HUES6 (cell line): ENCODE measurements at regions not wholly inside any gene's neighbourhood (a gene's known extent, or its start where the extent isn't known, plus 50 kb on each side); places are given as distances from the start of the nearest gene placed in this dataset.
"Not testable (repeated sequence)": the region's sequence is repeated elsewhere in the genome, so short reads cannot be mapped to it uniquely, and the experiment has no call there.

Experiments used
- H3K27ac ChIP-seq: 2 replicates; pipeline ENCODE4 v1.7.0; 2013; ENCODE audit warnings: low read depth, mild to moderate bottlenecking, low read length, inconsistent platforms
- H3K27me3 ChIP-seq: 2 replicates; pipeline ENCODE4 v1.6.1; 2013; ENCODE audit warnings: low read length; ENCODE audit not compliant: control insufficient read depth, insufficient read depth
- H3K36me3 ChIP-seq: 2 replicates; pipeline ENCODE4 v1.6.1; 2013; ENCODE audit warnings: low read length; ENCODE audit not compliant: control insufficient read depth, insufficient read depth
- H3K4me1 ChIP-seq: 2 replicates; pipeline ENCODE4 v1.6.1; 2013; ENCODE audit warnings: low read length; ENCODE audit not compliant: control insufficient read depth, insufficient read depth
- H3K4me3 ChIP-seq: 2 replicates; pipeline ENCODE4 v1.5.1; 2013; ENCODE audit warnings: low read depth, low read length
- H3K9ac ChIP-seq: one replicate; pipeline ENCODE4 v1.6.1; 2013; ENCODE audit warnings: mild to moderate bottlenecking, low read length
- H3K9me3 ChIP-seq: 2 replicates; pipeline ENCODE4 v1.6.1; 2013; ENCODE audit warnings: low read depth, low read length; ENCODE audit not compliant: control insufficient read depth, insufficient read depth

DNA sequence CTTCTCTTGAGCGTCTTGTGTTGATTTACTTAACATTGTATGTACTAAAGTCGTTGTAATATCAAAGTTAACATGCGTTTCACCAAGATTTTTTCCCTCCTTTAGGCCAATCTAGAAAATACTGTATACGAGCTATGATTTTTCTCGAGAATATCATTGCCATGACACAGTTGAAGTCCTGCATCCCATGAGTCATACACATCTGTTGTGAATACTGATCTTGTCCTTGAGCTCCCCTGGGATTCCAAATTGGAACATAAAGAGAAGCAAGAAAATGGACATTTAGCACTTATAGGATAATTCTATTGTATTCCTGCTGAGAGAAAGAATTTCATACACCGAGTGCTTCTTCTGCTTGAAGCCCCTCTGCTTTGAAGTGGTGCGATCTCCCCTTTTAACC is 109.6 kb downstream of the SLC35B3 start:
- no peaks in the 10 kb centered on the region for H3K27me3 ChIP-seq
- no peak overlapping the region for H3K27ac ChIP-seq
- H3K4me1 ChIP-seq, result 0 out of 2 replicates have a peak, but pooled peaks cover 5% of the 10 kb centered on the region
- no peak overlapping the region for H3K9ac ChIP-seq
- H3K36me3 ChIP-seq, result no peaks in the 10 kb centered on the region
- H3K4me3 ChIP-seq, result no peak overlapping the region
- no peaks in the 10 kb centered on the region for H3K9me3 ChIP-seq

DNA sequence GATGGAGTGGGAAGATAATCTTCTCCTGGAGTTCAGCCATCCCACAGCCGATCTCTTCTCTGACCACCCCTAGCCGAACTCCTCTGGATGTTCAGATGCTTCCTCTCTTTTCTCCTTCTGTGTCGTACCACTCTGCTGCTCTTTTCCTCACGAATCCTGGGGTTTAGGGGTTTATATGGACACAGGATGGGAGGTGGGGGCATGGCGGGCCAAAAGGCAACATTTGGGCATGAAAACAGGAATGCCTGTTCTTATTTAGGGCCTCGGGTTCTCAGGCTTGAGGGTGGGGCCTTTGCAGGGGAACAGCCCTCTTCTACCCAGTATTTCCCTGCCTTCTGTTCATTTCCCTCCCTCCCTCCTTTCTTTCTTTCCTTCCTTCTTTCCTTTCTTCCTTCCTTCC is 112.7 kb downstream of the SLC35B3 start:
- Histone ChIP-seq H3K27ac (no peak overlapping the region), H3K36me3 (no peaks in the 10 kb centered on the region), H3K9me3 (no peaks in the 10 kb centered on the region), H3K4me3 (no peak overlapping the region), H3K4me1 (no peaks in the 10 kb centered on the region), H3K9ac (no peak overlapping the region), H3K27me3 (no peaks in the 10 kb centered on the region)

DNA sequence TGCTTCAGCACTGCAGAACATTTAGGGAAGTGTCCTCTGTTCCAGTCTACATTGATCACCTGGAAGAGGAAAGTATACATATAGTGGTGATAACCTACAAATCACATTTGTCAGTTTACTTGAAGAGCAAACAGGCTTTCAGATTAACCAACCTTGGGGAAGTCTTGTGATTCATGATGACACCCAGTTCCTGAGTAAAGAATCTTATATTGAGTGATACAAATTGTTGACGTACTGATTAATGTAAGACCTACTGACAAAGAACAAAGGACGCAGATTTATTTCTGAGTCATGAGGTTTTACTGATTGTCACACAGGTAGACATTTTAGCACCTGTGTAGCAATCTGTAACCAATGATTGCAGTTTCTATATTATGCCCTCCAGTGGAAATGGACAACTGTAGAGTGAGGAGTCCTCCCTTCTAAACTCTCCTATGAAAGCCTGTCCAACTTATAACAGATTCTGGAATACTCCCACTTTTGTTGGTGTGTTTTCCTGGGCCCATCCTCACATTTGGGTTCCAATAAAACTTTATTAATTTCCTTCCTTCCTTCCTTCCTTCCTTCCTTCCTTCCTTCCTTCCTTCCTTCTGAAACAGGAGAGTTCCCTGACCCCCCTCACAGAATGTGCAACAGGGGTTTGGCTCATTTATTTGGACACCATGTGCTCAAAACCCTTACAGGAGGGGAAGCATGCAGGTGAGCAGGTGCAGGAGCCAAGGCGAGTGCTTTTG is 113.5 kb downstream of the SLC35B3 start:
- H3K4me3 ChIP-seq, result no peak overlapping the region
- no peaks in the 10 kb centered on the region for H3K9me3 ChIP-seq
- no peaks in the 10 kb centered on the region for H3K36me3 ChIP-seq
- H3K27me3 ChIP-seq, result no peaks in the 10 kb centered on the region
- no peak overlapping the region for H3K27ac ChIP-seq
- no peaks in the 10 kb centered on the region for H3K4me1 ChIP-seq
- H3K9ac ChIP-seq, result no peak overlapping the region

DNA sequence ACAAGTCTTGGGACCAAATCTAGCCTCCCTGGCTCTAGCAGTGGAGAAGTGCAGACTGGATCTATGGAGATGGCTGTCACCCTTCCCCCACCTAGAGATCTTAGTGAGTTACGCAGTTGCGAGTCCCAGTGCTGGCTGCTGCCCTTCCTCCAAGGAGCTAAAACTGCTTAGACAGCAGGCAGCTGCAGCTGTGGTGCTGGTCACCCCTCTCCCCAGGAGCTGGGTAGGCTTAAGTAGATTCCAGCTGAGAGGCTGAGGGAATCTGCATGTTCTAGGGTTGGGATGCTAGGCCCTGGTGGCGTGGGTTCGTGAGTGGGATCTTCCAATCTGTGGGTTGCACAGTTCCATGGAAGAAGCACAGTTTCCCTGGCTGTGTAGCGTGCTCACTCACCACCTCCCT is 120.2 kb downstream of the SLC35B3 start:
- H3K9ac ChIP-seq, result no peak overlapping the region
- no peaks in the 10 kb centered on the region for H3K36me3 ChIP-seq
- no peaks in the 10 kb centered on the region for H3K9me3 ChIP-seq
- no peak overlapping the region for H3K4me3 ChIP-seq
- no peak overlapping the region for H3K27ac ChIP-seq
- H3K27me3 ChIP-seq, result no peaks in the 10 kb centered on the region
- peaks cover 8% of the 10 kb centered on the region for H3K4me1 ChIP-seq

GRCh38 chr6:8301502-8301901 is 133.8 kb downstream of the SLC35B3 start:
- H3K4me1 ChIP-seq, result no peaks in the 10 kb centered on the region
- no peak overlapping the region for H3K4me3 ChIP-seq
- H3K9ac ChIP-seq, result no peak overlapping the region
- no peaks in the 10 kb centered on the region for H3K27me3 ChIP-seq
- no peaks in the 10 kb centered on the region for H3K36me3 ChIP-seq
- H3K9me3 ChIP-seq, result no peaks in the 10 kb centered on the region
- H3K27ac ChIP-seq, result no peak overlapping the region

DNA sequence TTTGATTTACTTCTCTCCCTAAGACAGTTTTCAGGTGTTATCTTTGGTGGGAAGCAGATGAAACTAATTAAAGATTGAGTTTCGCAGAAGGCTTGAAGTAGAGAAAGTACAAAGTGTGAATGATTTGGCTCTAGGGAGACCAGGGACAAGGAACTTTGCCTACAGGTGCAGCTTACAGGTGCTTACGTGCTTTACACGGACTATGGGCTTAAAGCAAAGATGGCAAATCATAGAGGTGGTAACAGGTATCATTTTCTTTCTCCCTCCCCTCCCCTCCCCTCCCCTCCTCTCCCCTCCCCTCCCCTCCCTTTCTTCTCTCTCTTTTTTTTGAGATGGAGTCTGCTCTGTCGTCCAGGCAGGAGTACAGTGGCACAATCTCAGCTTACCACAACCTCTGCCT is 136.3 kb downstream of the SLC35B3 start:
- Histone ChIP-seq H3K9ac (no peak overlapping the region), H3K27me3 (no peaks in the 10 kb centered on the region), H3K4me3 (no peak overlapping the region), H3K9me3 (no peaks in the 10 kb centered on the region), H3K36me3 (no peaks in the 10 kb centered on the region), H3K4me1 (no peaks in the 10 kb centered on the region), H3K27ac (no peak overlapping the region)

DNA sequence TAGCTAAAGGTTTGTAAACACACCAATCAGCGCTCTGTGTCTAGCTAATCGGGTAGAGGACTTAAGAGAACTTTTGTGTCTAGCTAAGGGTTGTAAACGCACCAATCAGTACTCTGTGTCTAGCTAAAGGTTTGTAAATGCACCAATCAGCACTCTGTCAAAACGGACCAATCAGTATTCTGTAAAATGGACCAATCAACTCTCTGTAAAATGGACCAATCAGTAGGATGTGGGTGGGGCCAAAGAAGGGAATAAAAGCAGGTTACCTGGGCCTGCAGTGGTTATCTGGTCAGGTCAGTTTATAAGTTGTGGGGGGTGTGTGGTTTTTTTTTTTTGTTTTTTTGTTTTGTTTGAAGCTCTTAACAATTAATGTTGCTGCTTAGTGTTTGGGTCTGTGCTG is 152.4 kb downstream of the SLC35B3 start:
- peaks cover 16% of the 10 kb centered on the region for H3K4me1 ChIP-seq
- H3K9ac ChIP-seq, H3K9me3 ChIP-seq, H3K36me3 ChIP-seq, H3K27me3 ChIP-seq, H3K4me3 ChIP-seq, H3K27ac ChIP-seq: not testable (repeated sequence)

DNA sequence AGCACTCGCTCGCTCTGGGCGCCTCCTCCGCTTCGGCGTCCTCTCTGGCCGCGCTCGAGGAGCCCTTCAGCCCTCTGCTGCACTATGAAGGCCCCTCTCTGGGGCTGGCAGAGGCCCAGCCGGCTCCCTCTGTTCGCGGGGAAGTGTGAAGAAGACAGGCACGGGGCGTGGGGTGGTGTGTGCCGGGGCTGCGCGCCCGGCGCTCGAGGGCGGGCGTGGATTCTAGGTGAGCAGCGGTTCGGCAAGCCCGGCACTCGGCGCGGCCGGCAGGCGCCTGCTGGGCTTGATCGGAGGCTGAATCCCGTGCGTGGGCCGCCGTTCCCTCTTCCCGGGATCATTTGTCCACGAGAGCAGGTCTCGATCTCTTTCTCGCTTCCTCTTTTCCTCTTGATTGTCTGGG is 153.0 kb downstream of the SLC35B3 start:
- H3K9ac ChIP-seq, result no peak overlapping the region
- H3K4me1 ChIP-seq, result peaks cover 21% of the 10 kb centered on the region
- no peak overlapping the region for H3K4me3 ChIP-seq
- no peak overlapping the region for H3K27ac ChIP-seq
- no peaks in the 10 kb centered on the region for H3K36me3 ChIP-seq
- H3K9me3 ChIP-seq, result no peaks in the 10 kb centered on the region
- H3K27me3 ChIP-seq, result no peaks in the 10 kb centered on the region

GRCh38 chr6:8279041-8279805 is 156.1 kb downstream of the SLC35B3 start:
- Histone ChIP-seq H3K27ac (no peak overlapping the region), H3K27me3 (no peaks in the 10 kb centered on the region), H3K4me3 (no peak overlapping the region), H3K36me3 (no peaks in the 10 kb centered on the region), H3K4me1 (peaks cover 22% of the 10 kb centered on the region), H3K9ac (no peak overlapping the region), H3K9me3 (no peaks in the 10 kb centered on the region)

DNA sequence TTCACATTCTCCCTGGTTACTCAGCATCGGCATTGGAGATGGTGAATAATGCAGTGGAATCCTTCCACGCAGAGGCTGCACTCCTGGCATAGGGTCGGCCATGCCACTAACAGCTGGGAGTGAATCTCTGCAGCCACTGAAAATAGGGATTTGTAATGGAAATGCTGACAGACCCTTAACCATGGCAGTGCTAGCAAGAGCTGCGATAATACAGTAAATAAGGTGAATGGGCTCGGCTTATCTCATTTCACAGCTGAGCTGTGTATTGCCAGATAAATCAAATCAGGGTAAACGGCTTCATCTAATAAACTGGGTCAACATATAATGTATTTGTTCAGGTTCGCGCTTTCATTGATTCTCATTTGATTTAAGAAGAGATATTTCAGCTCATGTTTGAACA is 156.8 kb downstream of the SLC35B3 start:
- Histone ChIP-seq H3K9ac (no peak overlapping the region), H3K27me3 (no peaks in the 10 kb centered on the region)

GRCh38 chr6:8277769-8278168 is 157.6 kb downstream of the SLC35B3 start:
- Histone ChIP-seq H3K4me3 (no peak overlapping the region), H3K4me1 (peaks cover 22% of the 10 kb centered on the region), H3K36me3 (no peaks in the 10 kb centered on the region), H3K9me3 (no peaks in the 10 kb centered on the region), H3K9ac (no peak overlapping the region), H3K27me3 (no peaks in the 10 kb centered on the region), H3K27ac (no peak overlapping the region)

More for the DNA sequence above, 156.8 kb downstream of the SLC35B3 start:
- Histone ChIP-seq H3K36me3 (no peaks in the 10 kb centered on the region), H3K27ac (no peak overlapping the region), H3K4me1 (peaks cover 22% of the 10 kb centered on the region), H3K4me3 (no peak overlapping the region), H3K9me3 (no peaks in the 10 kb centered on the region)
